NOMO-1 treated with DMSO at 0.1 percent for 48 hours (cell line): ENCODE measurements at regions not wholly inside any gene's neighbourhood (a gene's known extent, or its start where the extent isn't known, plus 50 kb on each side); places are given as distances from the start of the nearest gene placed in this dataset.
"Not testable (repeated sequence)": the region's sequence is repeated elsewhere in the genome, so short reads cannot be mapped to it uniquely, and the experiment has no call there.

ENCODE experiments used
- DNase-seq: peaks from one replicate; lab custom pipeline; 2025; ENCODE audit not compliant: unreplicated experiment; lab: John Stamatoyannopoulos, UW

- not testable (repeated sequence) for DNase-seq
Observed at GRCh38 chr15:20104551-20104950, 437.0 kb downstream of the GOLGA6L6 start.

GRCh38 chr15:20102862-20103261 lies 438.7 kb downstream of the GOLGA6L6 start:
- DNase-seq, result not testable (repeated sequence)

GRCh38 chr15:20102209-20102608 lies 439.4 kb downstream of the GOLGA6L6 start:
- DNase-seq, result not testable (repeated sequence)

GRCh38 chr15:20101281-20101680 lies 440.3 kb downstream of the GOLGA6L6 start:
- not testable (repeated sequence) for DNase-seq

GRCh38 chr15:20100604-20101270 lies 440.9 kb downstream of the GOLGA6L6 start:
- DNase-seq, result not testable (repeated sequence)

DNA sequence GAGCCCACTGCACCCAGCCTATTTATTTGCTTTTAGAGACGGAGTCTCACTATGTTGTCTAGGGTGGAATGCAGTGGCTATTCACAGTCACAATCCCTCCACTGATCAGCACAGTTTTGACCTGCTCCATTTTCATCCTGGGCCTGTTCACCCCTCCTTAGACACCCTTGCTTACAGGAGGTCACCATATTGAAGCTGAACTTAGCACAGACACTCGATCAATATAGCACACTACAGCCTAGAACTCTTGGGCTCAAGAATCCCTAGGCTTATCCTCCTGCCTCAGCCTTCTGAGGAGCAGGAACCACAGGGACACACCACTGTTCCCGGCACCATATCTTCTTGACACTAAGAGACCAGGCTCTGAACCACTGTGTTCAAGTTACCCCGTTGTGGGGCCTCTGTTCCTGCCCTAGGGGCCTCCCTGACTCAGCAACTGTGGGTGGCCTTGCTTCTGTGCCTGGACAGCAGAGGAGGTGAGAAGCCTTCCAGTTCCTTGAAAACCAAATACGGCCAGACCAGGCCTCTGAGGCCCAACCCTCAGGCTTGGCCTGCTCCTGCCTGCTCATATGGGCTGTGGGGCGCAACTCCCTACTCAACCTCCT lies 445.8 kb downstream of the GOLGA6L6 start:
- DNase-seq, result not testable (repeated sequence)

- not testable (repeated sequence) for DNase-seq
Observed at GRCh38 chr15:20089541-20089940, 452.1 kb downstream of the GOLGA6L6 start.

DNA sequence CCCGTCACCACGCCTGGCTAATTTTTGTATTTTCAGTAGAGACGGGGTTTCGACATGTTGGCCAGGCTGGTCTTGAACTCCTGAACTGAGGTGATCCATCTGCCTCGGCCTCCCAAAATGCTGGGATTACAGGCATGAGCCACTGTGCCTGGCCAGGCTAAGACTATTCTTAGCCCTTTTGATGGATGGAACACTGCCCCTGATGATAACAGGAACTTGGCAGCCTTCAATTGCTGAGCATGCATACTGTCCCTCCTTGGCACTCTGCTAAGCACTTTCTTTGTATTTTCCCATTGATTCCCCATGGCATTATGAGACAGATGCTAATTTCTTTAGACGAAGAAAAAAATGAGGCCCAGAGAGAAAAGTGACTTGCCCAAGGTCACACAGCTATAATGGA lies 457.6 kb downstream of the GOLGA6L6 start:
- DNase-seq, result not testable (repeated sequence)

- DNase-seq, result not testable (repeated sequence)
Observed at GRCh38 chr15:20074082-20074481, 467.5 kb downstream of the GOLGA6L6 start.

- DNase-seq, result not testable (repeated sequence)
Observed at GRCh38 chr15:20069043-20069442, 472.6 kb downstream of the GOLGA6L6 start.

- DNase-seq, result not testable (repeated sequence)
Observed at GRCh38 chr15:20066173-20066572, 475.4 kb downstream of the GOLGA6L6 start.

DNA sequence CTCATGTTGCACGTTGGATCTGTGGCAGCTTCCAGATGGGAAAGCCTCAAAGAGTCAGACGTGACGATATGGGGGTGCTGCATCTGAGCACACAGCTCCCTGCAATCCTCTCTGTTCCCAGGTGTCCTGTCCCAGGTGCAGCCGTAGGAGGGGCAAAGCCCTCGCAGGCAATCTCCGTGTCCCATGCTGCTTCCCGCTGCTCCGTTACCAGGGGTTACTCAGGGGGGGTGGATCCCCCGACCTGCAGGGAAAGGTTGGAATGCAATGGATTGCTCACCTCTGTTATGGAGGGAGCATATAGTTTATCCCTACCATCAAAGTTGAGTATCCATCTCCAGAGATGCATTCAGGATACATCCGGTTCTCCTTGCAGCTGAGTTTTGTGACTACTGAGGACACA lies 476.1 kb downstream of the GOLGA6L6 start:
- not testable (repeated sequence) for DNase-seq

DNA sequence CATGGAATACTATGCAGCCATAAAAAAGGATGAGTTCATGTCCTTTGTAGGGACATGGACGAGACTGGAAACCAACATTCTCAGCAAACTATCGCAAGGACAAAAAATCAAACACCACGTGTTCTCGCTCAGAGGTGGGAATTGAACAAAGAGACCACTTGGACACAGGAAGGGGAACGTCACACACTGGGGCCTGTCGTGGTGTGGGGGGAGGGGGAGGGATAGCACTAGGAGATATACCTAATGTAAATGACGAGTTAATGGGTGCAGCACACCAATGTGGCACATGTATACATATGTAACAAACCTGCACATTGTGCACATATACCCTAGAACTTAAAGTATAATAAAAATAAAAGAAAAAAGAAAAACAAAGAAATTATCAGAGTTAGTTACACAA lies 478.4 kb downstream of the GOLGA6L6 start:
- not testable (repeated sequence) for DNase-seq

GRCh38 chr15:20060838-20061237 lies 480.8 kb downstream of the GOLGA6L6 start:
- not testable (repeated sequence) for DNase-seq

GRCh38 chr15:20056871-20057270 lies 484.7 kb downstream of the GOLGA6L6 start:
- DNase-seq, result not testable (repeated sequence)

DNA sequence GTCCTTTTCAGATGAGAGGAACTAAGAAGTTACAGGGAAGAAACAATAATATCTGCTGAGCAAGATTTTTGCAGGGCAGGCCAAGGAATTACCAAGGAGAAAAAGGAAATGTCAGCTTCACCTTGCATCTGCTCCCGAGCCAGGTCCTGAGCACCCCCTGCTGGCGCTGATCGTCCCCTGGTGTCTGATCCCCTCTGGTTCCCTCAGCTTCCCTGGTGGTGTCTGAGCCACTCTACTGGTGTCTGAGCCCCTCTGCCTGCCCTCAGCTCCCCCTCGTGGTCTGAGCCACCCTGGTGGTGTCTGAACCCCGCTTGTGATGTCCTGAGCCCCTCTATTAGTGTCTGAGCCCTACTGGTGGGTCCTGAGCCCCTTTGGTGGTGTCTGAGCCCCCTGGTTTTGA lies 485.7 kb downstream of the GOLGA6L6 start:
- DNase-seq, result not testable (repeated sequence)

GRCh38 chr15:20048189-20048588 lies 493.4 kb downstream of the GOLGA6L6 start:
- DNase-seq, result not testable (repeated sequence)

- DNase-seq, result not testable (repeated sequence)
Observed at GRCh38 chr15:20045165-20045564, 496.4 kb downstream of the GOLGA6L6 start.

- DNase-seq, result not testable (repeated sequence)
Observed at GRCh38 chr15:20040691-20041090, 500.9 kb downstream of the GOLGA6L6 start.

DNA sequence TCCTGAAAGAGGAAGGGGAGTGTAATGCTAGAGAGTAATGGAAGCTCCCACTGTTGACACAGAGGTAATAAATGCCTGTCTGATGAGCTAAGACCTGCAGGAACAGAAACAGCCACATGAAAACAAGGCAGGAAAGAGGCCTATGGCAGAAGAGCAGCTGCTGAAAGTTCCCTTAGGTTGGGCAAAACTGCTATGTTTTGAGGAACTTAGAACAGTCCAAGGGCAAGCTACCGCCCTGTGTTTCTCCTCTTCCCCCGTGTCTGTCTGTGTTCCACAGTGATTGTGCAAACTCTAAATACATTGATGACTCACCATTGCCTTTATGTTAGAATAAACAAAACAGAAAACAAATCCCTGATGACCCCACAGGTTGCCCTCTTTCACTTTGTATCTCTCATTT lies 516.6 kb downstream of the GOLGA6L6 start:
- not testable (repeated sequence) for DNase-seq

DNA sequence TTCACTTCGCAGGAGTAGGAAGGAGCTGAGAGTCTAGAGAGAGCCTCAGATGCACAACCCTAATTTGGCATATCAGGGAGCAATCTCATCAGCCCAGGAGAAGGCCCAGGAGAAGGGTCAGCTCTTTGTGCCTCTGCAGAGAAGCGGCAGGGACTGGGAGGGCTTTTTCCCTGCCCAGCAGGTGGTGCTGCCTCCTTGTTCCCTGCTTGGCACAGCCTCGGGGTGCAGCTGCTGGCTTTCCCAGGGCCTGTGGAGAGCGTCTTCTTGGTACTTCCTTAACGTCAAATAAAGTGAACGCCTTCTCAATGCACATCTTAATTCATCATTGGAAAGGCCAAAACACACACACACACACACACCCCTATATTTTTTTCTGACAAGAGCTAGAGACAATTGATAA lies 519.3 kb downstream of the GOLGA6L6 start:
- DNase-seq, result not testable (repeated sequence)

DNA sequence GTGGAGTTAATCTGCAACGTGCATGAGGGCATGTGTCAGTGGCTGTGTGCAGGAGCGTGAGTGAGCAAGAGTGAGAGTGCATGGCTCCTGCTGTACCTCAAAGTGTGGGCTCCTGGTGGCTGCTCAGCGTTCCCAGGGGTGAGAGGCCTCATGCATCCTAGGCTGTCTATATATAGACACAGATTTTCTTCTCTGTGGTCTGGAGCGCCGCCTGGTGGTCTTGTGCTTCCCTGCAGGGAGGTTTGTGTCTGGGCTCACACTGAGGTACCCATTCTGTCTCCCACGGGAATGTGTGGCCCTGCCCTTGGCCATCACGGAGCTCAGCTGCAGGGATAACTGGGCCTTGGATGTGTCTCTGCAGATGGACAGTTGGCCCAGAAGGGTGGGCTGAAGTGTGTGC lies 520.2 kb downstream of the GOLGA6L6 start:
- not testable (repeated sequence) for DNase-seq
